ENCODE measurements at regions not wholly inside any gene's neighbourhood (a gene's known extent, or its start where the extent isn't known, plus 50 kb on each side); places are given as distances from the start of the nearest gene placed in this dataset.

- no peak for TF ChIP-seq CEBPB (IDR thresholded peaks at IDR 0.05)
- TF ChIP-seq TCF12 (IDR thresholded peaks at IDR 0.05; ENCODE audit: low read depth), result no peak
- no peak for TF ChIP-seq EGR1 (IDR thresholded peaks at IDR 0.05)
- no peak for TF ChIP-seq CREB1 (IDR thresholded peaks at IDR 0.05; ENCODE audit: low read depth)
- TF ChIP-seq, protein P1, sequence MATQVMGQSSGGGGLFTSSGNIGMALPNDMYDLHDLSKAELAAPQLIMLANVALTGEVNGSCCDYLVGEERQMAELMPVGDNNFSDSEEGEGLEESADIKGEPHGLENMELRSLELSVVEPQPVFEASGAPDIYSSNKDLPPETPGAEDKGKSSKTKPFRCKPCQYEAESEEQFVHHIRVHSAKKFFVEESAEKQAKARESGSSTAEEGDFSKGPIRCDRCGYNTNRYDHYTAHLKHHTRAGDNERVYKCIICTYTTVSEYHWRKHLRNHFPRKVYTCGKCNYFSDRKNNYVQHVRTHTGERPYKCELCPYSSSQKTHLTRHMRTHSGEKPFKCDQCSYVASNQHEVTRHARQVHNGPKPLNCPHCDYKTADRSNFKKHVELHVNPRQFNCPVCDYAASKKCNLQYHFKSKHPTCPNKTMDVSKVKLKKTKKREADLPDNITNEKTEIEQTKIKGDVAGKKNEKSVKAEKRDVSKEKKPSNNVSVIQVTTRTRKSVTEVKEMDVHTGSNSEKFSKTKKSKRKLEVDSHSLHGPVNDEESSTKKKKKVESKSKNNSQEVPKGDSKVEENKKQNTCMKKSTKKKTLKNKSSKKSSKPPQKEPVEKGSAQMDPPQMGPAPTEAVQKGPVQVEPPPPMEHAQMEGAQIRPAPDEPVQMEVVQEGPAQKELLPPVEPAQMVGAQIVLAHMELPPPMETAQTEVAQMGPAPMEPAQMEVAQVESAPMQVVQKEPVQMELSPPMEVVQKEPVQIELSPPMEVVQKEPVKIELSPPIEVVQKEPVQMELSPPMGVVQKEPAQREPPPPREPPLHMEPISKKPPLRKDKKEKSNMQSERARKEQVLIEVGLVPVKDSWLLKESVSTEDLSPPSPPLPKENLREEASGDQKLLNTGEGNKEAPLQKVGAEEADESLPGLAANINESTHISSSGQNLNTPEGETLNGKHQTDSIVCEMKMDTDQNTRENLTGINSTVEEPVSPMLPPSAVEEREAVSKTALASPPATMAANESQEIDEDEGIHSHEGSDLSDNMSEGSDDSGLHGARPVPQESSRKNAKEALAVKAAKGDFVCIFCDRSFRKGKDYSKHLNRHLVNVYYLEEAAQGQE (IDR thresholded peaks at IDR 0.05; ENCODE audit: low read depth), result no peak
Observed at GRCh38 chr14:96987771-96988170, 190.6 kb downstream of the VRK1 start.

GRCh38 chr14:96989306-96989705, 192.1 kb downstream of the VRK1 start:
- TF ChIP-seq, protein P2, sequence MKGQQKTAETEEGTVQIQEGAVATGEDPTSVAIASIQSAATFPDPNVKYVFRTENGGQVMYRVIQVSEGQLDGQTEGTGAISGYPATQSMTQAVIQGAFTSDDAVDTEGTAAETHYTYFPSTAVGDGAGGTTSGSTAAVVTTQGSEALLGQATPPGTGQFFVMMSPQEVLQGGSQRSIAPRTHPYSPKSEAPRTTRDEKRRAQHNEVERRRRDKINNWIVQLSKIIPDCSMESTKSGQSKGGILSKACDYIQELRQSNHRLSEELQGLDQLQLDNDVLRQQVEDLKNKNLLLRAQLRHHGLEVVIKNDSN (IDR thresholded peaks at IDR 0.05), result no peak
- TF ChIP-seq EP300 (IDR thresholded peaks at IDR 0.05; ENCODE audit: borderline replicate concordance) (no peak), ZBTB7A (IDR thresholded peaks at IDR 0.05; ENCODE audit: low read depth) (no peak), TAF1 (IDR thresholded peaks at IDR 0.05; ENCODE audit: low read depth) (no peak), FOXM1 (IDR thresholded peaks at IDR 0.05; ENCODE audit: borderline replicate concordance, low read depth) (no peak)
- TF ChIP-seq, protein P3, sequence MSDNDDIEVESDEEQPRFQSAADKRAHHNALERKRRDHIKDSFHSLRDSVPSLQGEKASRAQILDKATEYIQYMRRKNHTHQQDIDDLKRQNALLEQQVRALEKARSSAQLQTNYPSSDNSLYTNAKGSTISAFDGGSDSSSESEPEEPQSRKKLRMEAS (IDR thresholded peaks at IDR 0.05), result no peak

DNA sequence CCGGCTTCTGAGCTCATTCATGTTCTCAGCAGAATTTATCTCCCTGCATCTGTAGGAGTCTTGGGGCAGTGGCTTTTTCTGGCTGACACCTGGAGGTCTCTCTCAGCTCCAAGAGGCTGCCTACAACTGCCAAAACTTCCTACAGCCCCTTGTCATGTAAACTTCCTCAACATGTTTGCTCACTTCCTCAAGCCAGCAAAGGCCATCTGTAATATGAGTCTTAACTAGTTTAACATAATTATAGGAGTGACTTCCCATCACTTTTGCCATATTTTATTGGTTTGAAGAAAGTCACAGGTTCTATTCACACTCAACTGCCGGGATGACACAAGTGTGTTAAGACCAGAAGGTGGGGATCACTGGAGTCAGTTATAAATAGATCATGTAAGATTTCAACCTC, 194.0 kb downstream of the VRK1 start:
- no peak for TF ChIP-seq CREB1 (IDR thresholded peaks at IDR 0.05; ENCODE audit: low read depth)
- TF ChIP-seq, protein P2 (IDR thresholded peaks at IDR 0.05), result no peak
- no peak for TF ChIP-seq TCF12 (IDR thresholded peaks at IDR 0.05; ENCODE audit: low read depth)
- TF ChIP-seq, protein P1 (IDR thresholded peaks at IDR 0.05; ENCODE audit: low read depth), result no peak
- TF ChIP-seq FOXM1 (IDR thresholded peaks at IDR 0.05; ENCODE audit: borderline replicate concordance, low read depth), result no peak
- TF ChIP-seq TEAD4 (IDR thresholded peaks at IDR 0.05), result no peak
- no peak for TF ChIP-seq EGR1 (IDR thresholded peaks at IDR 0.05)
- no peak for TF ChIP-seq YY1 (IDR thresholded peaks at IDR 0.05; ENCODE audit: low read depth)
- no peak for TF ChIP-seq NFIC (IDR thresholded peaks at IDR 0.05)
- no peak for TF ChIP-seq TAF1 (IDR thresholded peaks at IDR 0.05; ENCODE audit: low read depth)
- TF ChIP-seq, protein P3 (IDR thresholded peaks at IDR 0.05), result no peak
- TF ChIP-seq EP300 (IDR thresholded peaks at IDR 0.05; ENCODE audit: borderline replicate concordance), result no peak
- TF ChIP-seq CEBPB (IDR thresholded peaks at IDR 0.05), result no peak
- no peak for TF ChIP-seq ZBTB7A (IDR thresholded peaks at IDR 0.05; ENCODE audit: low read depth)
- TF ChIP-seq RAD21 (IDR thresholded peaks at IDR 0.05; ENCODE audit: low read depth), result no peak

DNA sequence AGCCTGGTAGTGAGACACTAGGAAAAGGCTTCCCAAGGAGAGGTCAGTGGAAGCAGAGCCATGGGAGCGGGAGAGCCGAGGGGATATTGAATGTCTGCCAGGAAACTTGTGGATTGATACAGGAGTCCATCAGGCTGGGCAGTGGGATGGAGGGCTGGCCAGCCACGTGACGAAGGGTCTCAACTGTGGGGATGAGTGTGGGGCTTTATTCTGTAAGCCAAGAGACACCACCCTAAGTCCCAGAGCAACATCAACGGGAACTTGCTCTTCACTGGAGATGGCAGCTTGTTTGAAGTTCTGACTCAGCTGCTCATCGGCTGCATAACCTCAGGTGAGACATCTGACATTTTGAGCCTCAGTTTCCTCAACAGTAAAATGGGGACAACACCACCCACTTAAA, 197.8 kb downstream of the VRK1 start:
- TF ChIP-seq, protein P1 (IDR thresholded peaks at IDR 0.05; ENCODE audit: low read depth), result no peak
- TF ChIP-seq TCF12 (IDR thresholded peaks at IDR 0.05; ENCODE audit: low read depth) (no peak), FOXM1 (IDR thresholded peaks at IDR 0.05; ENCODE audit: borderline replicate concordance, low read depth) (no peak), EGR1 (IDR thresholded peaks at IDR 0.05) (no peak), CREB1 (IDR thresholded peaks at IDR 0.05; ENCODE audit: low read depth) (no peak), TEAD4 (IDR thresholded peaks at IDR 0.05) (no peak), EP300 (IDR thresholded peaks at IDR 0.05; ENCODE audit: borderline replicate concordance) (no peak), RAD21 (IDR thresholded peaks at IDR 0.05; ENCODE audit: low read depth) (no peak), TAF1 (IDR thresholded peaks at IDR 0.05; ENCODE audit: low read depth) (no peak), CEBPB (IDR thresholded peaks at IDR 0.05) (no peak), YY1 (IDR thresholded peaks at IDR 0.05; ENCODE audit: low read depth) (no peak), NFIC (IDR thresholded peaks at IDR 0.05) (no peak), ZBTB7A (IDR thresholded peaks at IDR 0.05; ENCODE audit: low read depth) (no peak)
- TF ChIP-seq, protein P2 (IDR thresholded peaks at IDR 0.05), result no peak
- TF ChIP-seq, protein P3 (IDR thresholded peaks at IDR 0.05), result no peak
